ENCODE measurements at regions not wholly inside any gene's neighbourhood (a gene's known extent, or its start where the extent isn't known, plus 50 kb on each side); places are given as distances from the start of the nearest gene placed in this dataset.

DNA sequence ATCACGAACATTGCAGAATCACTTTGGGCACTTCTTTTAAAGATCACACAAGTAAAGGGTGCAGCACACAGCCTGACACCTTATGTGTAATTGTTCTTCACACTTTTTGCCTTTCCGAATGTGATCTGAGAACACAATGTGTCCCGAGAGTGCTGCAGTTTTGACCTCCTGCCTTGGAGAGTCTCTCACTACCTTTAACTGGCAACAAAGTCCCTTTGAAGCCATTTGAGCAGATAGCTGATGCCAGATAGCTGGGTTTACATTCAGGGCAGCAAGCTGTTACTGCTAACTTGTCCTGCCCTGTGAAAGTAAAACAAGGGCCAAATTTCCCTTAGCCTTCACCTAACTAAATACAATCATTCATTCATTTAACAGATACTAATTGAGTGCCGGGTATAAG, 411.0 kb upstream of the DYNLRB2 start:
- Mint-ChIP-seq H3K27me3 (peaks cover 0 to 7% (median 3%) of the 10 kb centered on the region in 5 donors), H3K27ac (no peak overlapping the region), H3K4me3 (no peak overlapping the region), H3K36me3 (no peaks in the 10 kb centered on the region), H3K4me1 (no peaks in the 10 kb centered on the region), H3K9me3 (peaks cover 0 to 9% (median 5%) of the 10 kb centered on the region in 9 donors)
- POLR2A ChIA-PET, result no interaction called here
- ATAC-seq (no peak), DNase-seq (no peak)

DNA sequence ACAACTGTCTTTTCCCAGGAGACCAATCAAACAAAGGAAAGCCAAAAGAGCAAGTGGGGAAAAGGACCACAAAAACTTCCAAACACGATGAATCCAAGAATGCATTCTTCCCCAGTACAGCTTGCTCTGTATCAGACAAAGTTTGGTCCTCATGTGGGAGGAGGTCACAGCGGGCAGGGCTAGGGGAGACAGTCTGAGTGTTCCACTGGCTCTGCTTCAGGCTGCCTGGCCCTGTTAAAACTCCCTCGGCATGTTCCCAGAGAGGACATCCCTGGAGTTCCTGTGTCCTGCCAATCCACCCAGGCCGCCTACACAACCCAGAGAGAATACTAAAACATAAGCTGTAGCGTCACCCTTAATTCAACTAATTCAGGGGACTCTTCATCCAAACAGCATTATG, 415.1 kb upstream of the DYNLRB2 start:
- peaks cover 0 to 3% (median 0%) of the 10 kb centered on the region in 9 donors for H3K9me3 Mint-ChIP-seq
- no peaks in the 10 kb centered on the region for H3K4me1 Mint-ChIP-seq
- H3K27ac Mint-ChIP-seq, result no peak overlapping the region
- ATAC-seq (no peak), DNase-seq (no peak)
- H3K36me3 Mint-ChIP-seq, result no peaks in the 10 kb centered on the region
- H3K27me3 Mint-ChIP-seq, result peaks cover 3 to 17% (median 3%) of the 10 kb centered on the region in 5 donors
- no peak overlapping the region for H3K4me3 Mint-ChIP-seq
- POLR2A ChIA-PET, result no interaction called here

DNA sequence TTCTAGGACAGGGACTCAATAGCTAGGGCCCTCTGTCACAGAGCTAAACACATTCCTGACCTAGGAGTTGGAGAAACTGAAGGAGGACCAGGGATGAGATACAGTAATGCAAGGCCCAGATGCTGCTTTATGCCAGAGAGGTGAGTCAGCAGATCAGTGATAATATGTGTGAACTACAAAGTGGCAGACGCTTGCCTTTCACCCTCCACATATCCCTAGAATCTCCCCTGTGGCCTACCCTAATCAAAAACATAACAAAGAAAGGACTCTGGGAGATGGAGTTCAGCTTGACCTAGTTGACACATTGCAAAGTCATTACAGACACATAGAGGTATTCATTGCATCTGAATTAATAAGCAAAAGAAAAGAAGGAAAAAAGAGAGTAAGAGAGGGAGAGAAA, 417.6 kb upstream of the DYNLRB2 start:
- peaks cover 0 to 2% (median 0%) of the 10 kb centered on the region in 9 donors for H3K9me3 Mint-ChIP-seq
- no peaks in the 10 kb centered on the region for H3K36me3 Mint-ChIP-seq
- DNase-seq, result no peak

DNA sequence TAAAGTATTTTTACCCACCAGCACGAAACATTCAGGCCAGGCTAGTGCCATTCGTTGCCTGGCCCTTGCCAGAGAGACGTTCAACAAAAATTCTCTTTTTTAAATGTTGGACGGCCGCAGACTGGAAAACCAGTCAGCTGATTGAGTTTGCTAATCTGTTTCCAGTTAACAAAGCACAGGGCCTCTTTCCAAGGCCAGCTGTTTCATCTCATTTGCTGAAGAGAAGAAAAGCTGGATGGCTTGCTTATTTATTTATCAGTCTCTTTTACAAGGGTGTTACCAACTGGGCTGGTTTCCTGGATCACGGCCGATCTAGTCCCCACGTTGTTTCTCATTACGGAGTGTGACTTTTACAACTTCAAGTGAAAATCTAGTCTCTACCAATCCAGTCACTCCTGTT, 418.7 kb upstream of the DYNLRB2 start:
- Mint-ChIP-seq H3K27me3 (peaks cover 0 to 24% (median 6%) of the 10 kb centered on the region in 5 donors), H3K27ac (no peak overlapping the region), H3K36me3 (no peaks in the 10 kb centered on the region), H3K4me1 (no peaks in the 10 kb centered on the region), H3K4me3 (no peak overlapping the region), H3K9me3 (peaks cover 0 to 2% (median 0%) of the 10 kb centered on the region in 9 donors)
- no peak for DNase-seq
- ATAC-seq, result no peak
- POLR2A ChIA-PET, result no interaction called here

More for the DNA sequence above, 417.6 kb upstream of the DYNLRB2 start:
- Mint-ChIP-seq H3K4me3 (no peak overlapping the region), H3K4me1 (no peaks in the 10 kb centered on the region), H3K27ac (no peak overlapping the region), H3K27me3 (peaks cover 3 to 17% (median 7%) of the 10 kb centered on the region in 5 donors)
- ATAC-seq, result no peak
- POLR2A ChIA-PET, result no interaction called here

DNA sequence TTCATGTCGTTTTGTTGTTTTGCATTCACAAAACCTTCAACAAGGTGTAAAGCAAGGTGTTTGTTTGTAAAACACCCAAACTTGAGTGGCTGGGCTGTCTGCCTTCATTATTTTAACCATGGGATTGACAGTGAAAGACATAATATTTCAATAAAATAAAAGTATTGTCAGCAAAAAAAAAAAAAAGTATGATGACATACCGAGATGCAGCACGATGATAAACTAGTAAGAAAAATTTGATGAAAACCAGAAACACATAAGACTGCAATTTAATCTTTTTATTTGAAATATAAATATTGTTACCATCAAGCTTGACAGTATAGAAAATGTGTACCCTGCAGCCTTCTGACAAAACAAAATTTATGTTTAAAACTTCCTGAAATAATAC, 419.3 kb upstream of the DYNLRB2 start:
- POLR2A ChIA-PET, result no interaction called here
- peaks cover 0 to 2% (median 0%) of the 10 kb centered on the region in 9 donors for H3K9me3 Mint-ChIP-seq
- no peak overlapping the region for H3K4me3 Mint-ChIP-seq
- no peaks in the 10 kb centered on the region for H3K36me3 Mint-ChIP-seq
- no peak overlapping the region for H3K27ac Mint-ChIP-seq
- H3K4me1 Mint-ChIP-seq, result no peaks in the 10 kb centered on the region
- no peak for DNase-seq
- H3K27me3 Mint-ChIP-seq, result peaks cover 0 to 23% (median 6%) of the 10 kb centered on the region in 5 donors
- ATAC-seq, result no peak

DNA sequence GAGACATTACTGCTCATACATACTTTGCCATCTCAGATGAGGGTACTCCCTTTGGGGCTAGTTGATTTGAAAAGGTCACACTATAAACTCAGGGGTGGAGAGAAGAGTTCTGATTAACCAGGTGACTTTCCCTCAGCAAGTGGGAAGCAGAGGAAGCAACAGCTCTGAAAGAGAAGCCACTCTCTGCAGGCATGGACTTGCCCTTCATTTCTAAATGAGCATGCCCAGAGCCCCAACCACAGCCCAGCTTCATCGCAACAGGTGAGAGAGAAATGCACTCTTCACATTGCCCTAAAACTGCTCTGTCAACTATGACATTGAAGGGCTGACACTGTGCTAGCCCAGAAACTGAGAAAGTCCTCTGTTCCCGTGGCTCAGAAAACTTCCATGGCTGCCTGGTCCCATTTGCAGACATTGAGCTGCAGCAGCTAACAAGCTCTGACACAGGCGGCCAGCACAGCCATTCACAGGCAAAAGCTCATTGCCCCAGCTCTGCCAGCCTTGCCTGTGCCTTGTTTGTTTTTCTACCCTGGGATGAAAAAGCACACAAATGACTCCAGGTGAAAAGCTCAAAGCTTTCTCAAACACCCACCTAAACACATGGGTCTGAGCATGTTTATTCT, 419.8 kb upstream of the DYNLRB2 start:
- Mint-ChIP-seq H3K9me3 (peaks cover 0 to 2% (median 0%) of the 10 kb centered on the region in 9 donors), H3K4me3 (no peak overlapping the region), H3K27ac (no peak overlapping the region), H3K36me3 (no peaks in the 10 kb centered on the region), H3K27me3 (peaks cover 0 to 23% (median 6%) of the 10 kb centered on the region in 5 donors), H3K4me1 (no peaks in the 10 kb centered on the region)
- ATAC-seq (no peak), DNase-seq (peak in 1 of 10 donors; percentile 1)
- POLR2A ChIA-PET, result no interaction called here

DNA sequence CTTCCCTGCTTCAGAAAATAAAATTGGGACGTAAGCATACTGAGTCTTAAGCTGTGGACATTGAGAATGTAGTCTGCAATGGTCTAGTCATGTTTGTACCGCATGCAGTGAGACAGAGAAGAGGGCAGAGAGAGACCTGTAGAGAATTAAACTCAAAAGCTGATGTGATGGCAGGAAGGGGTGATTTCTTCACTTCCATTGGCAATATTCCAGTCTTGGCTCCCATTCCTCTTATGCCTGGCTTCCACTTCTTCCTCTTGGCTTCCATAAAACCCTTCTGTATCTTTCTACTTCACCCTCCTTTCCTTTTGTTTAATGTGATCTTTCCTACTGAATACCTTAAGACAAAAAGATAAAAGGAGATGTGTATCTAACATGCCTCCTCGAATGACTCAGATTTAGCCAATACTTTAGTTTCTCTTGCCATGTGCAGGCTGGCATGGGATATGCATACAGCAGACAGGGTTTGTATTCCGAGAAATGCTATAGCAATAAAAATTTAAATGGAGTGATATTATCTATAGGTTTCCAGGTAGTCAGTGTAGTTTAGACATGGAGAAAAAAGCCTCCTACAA, 423.1 kb upstream of the DYNLRB2 start:
- H3K27ac Mint-ChIP-seq, result no peak overlapping the region
- no peak overlapping the region for H3K4me3 Mint-ChIP-seq
- no peaks in the 10 kb centered on the region for H3K4me1 Mint-ChIP-seq
- H3K9me3 Mint-ChIP-seq, result peaks cover 0 to 2% (median 0%) of the 10 kb centered on the region in 9 donors
- ATAC-seq, result no peak
- POLR2A ChIA-PET, result no interaction called here
- no peak for DNase-seq
- H3K27me3 Mint-ChIP-seq, result peaks cover 0 to 16% (median 4%) of the 10 kb centered on the region in 5 donors
- H3K36me3 Mint-ChIP-seq, result no peaks in the 10 kb centered on the region

DNA sequence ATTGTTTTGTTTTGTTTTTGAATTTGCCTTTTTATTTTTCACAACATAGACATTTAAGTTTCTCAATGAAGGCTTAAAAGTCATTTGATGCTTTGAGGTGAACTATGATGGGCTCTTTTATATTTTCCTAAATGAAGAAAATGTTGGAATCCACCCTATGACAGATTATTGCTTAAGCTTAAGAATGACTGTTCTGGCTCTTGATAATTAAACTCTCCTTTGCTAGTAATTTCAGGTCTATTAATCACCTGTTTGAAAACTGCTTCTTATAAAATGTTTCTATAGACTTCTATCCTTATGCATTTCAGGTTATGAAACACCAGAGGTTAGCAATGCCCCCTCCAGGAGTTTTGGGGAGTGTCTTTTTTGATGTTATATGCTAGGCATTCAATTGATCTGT, 424.1 kb upstream of the DYNLRB2 start:
- Mint-ChIP-seq H3K27ac (no peak overlapping the region), H3K36me3 (no peaks in the 10 kb centered on the region), H3K4me3 (no peak overlapping the region), H3K27me3 (peaks cover 0 to 18% (median 4%) of the 10 kb centered on the region in 5 donors), H3K9me3 (peaks cover 0 to 4% (median 0%) of the 10 kb centered on the region in 9 donors), H3K4me1 (no peaks in the 10 kb centered on the region)
- POLR2A ChIA-PET, result no interaction called here
- DNase-seq (no peak), ATAC-seq (no peak)

DNA sequence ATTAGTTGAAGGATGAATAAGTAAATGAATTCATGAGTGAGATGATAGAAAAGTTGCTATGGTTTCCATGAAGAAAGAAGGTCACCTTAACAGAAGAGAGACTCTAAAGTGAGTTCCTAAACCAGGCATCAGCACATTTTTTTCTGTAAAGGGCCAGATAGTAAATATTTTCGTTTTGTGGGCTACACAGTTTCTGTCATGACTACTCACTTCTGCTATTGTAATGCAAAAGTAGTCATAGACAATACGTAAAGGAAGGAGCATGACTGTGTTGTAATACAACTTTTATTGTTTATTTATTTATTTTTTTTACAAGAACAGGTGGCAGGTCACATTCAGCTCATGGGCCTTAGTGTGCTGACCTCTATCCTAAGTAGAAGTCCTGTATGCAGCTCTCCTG, 426.1 kb upstream of the DYNLRB2 start:
- H3K27me3 Mint-ChIP-seq, result peaks cover 1 to 24% (median 4%) of the 10 kb centered on the region in 5 donors
- H3K27ac Mint-ChIP-seq, result no peak overlapping the region
- POLR2A ChIA-PET, result no interaction called here
- H3K9me3 Mint-ChIP-seq, result peaks cover 0 to 10% (median 0%) of the 10 kb centered on the region in 9 donors
- no peaks in the 10 kb centered on the region for H3K36me3 Mint-ChIP-seq
- no peaks in the 10 kb centered on the region for H3K4me1 Mint-ChIP-seq
- H3K4me3 Mint-ChIP-seq, result no peak overlapping the region
- ATAC-seq, result no peak
- no peak for DNase-seq

DNA sequence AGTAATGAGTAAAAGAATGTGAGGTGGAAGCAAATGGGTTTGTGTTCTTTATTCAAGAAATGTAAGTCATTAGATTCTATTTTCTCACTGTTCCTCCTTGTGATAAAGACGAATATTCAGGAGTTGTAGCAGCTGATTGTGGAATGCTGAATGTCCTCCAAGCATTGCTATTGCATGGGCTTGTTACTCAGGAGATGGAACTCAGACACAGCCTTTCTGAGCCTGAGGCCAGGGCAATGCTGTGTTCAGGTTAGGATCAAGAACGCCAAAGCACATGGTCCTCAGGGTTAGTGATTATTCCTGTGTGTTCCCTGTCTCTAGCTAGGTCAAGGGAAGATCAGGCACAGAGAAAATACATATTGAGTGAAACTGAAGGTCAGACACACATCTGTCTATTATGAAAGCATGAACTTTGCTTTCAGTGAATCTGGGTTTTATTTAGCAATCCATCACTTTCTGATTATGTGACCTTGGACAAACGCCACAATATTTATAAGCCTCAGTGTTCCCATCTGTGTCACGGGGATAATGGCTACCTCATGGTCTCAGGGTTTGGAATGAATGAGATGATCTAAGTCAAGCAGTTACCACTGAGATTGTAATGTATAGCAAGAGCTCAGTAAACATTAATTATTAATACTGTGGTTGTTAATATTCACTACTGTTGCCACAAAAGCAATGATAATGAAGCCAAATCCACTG, 426.8 kb upstream of the DYNLRB2 start:
- Mint-ChIP-seq H3K27me3 (peaks cover 1 to 24% (median 6%) of the 10 kb centered on the region in 5 donors), H3K9me3 (peaks cover 0 to 10% (median 0%) of the 10 kb centered on the region in 9 donors), H3K4me3 (no peak overlapping the region), H3K27ac (no peak overlapping the region), H3K36me3 (no peaks in the 10 kb centered on the region), H3K4me1 (no peaks in the 10 kb centered on the region)
- POLR2A ChIA-PET, result no interaction called here
- DNase-seq (no peak), ATAC-seq (no peak)

DNA sequence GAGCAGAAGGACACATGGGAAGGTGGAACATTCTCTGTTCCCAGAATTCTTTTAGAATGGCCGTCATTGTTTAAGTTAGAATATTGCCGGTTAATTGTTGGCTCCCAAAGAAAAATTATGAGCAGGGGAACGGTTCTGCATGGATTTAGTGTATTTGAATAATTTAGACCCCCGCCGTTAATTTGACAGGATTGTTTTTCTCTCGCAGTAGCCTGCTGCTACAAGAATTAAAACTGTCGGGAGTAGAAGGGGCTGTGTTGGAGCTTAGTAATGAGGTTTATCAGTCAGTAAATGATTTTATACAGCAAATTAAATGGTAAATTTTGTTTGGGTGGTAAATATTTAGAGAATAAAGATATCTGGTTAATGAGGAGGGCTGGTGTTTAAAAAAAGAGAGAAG, 431.2 kb upstream of the DYNLRB2 start:
- POLR2A ChIA-PET, result no interaction called here
- Mint-ChIP-seq H3K27me3 (peaks cover 0 to 18% (median 6%) of the 10 kb centered on the region in 5 donors), H3K4me1 (no peaks in the 10 kb centered on the region), H3K9me3 (peaks cover 0 to 10% (median 0%) of the 10 kb centered on the region in 9 donors), H3K4me3 (no peak overlapping the region), H3K36me3 (no peaks in the 10 kb centered on the region), H3K27ac (no peak overlapping the region)
- ATAC-seq (no peak), DNase-seq (no peak)

DNA sequence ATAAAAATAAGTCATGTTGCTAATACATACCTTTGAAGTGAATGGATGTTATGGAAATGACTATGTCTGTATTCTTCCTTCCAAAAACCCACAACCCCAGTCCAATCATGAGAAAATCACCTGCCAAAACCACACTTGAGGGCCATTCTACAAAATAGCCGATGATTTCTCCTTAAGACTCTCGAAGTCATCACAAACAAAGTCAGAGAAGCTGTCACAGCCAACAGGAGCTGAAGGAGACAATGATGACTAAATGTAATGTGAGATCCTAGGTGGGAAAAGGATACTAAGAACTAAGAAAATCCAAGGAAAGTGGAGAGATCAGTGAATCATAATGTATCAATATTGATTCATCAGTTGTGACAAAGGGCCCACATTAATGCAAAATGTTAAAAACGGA, 432.9 kb upstream of the DYNLRB2 start:
- Mint-ChIP-seq H3K27ac (no peak overlapping the region), H3K36me3 (no peaks in the 10 kb centered on the region), H3K9me3 (peaks cover 0 to 10% (median 0%) of the 10 kb centered on the region in 9 donors), H3K4me1 (no peaks in the 10 kb centered on the region), H3K4me3 (no peak overlapping the region), H3K27me3 (peaks cover 4 to 25% (median 13%) of the 10 kb centered on the region in 5 donors)
- ATAC-seq (no peak), DNase-seq (no peak)
- POLR2A ChIA-PET, result no interaction called here

DNA sequence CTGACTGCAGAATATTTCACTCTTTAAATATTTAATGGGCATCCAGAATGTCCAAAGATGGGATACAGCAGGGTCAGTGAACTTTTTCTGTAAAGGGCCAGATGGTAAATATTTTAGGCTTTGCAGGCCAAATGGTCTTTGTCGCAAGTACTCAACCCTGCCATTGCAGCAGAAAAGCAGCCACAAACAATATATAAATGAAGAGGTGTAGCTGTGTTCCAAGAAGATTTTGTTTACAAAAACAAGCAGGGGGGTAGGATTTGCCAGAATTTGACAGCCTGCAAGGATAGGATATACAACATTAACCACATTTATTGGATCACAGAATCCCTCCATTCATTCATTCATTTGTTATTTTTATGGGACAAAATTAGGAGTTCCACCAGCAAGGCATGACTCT, 435.0 kb upstream of the DYNLRB2 start:
- Mint-ChIP-seq H3K27me3 (peaks cover 4 to 17% (median 13%) of the 10 kb centered on the region in 5 donors), H3K27ac (no peak overlapping the region), H3K36me3 (no peaks in the 10 kb centered on the region), H3K9me3 (peaks cover 0 to 7% (median 0%) of the 10 kb centered on the region in 9 donors), H3K4me3 (no peak overlapping the region), H3K4me1 (no peaks in the 10 kb centered on the region)
- no peak for ATAC-seq
- DNase-seq, result no peak
- POLR2A ChIA-PET, result no interaction called here

Measured in naive thymus-derived CD8-positive, alpha-beta T cell (primary cell).